GM18867 (cell line): ENCODE measurements at regions not wholly inside any gene's neighbourhood (a gene's known extent, or its start where the extent isn't known, plus 50 kb on each side); places are given as distances from the start of the nearest gene placed in this dataset.
A peak's percentile ranks its signal among the peaks of the same experiment; 100 is the strongest.
"Not testable (repeated sequence)": the region's sequence is repeated elsewhere in the genome, so short reads cannot be mapped to it uniquely, and the experiment has no call there.

ENCODE experiments used
- ATAC-seq: cut with Tn5 transposase; IDR thresholded peaks from one replicate; pipeline ENCODE4 v1.9.1; 2021; ENCODE audit warnings: mild to moderate bottlenecking, moderate library complexity; ENCODE audit not compliant: unreplicated experiment

GRCh38 chr6:115121513-115121912, 778.7 kb upstream of the HS3ST5 start:
- not testable (repeated sequence) for ATAC-seq

DNA sequence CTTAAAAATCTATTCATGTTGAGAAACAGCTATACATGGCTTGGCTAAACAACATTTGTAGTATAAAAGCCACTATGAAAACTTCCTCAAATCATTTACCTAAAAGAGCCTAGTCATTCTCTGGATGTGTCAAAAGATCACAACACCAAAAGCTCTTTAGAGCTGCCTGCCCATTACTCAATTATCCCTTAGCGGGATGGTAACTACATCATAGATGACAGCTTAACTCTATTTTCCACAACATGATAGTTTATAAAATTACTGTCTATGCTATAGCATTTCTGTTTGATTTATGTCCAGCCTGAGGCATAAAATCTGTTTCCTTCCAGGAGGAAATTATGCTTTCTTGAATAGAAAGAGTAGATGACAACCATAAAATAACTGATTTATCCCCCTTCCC, 777.6 kb upstream of the HS3ST5 start:
- no peak for ATAC-seq

DNA sequence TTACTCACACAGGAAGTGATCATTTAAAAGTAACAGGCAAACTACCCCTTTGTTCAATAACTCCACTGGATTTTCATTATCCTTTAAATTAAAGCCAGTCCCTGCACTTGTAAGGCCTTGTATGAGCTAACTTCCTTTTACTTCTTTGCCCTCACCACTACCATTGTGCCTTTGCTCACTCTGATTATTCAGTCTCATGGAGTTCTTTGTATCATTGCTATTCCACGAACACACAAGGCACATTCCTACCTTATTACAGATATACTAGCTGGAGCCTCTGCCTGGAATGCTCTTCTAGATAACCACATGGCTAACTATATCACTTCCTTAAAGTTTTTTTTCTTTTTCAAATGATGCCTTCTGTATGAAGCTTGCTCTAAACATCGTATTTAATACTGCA, 748.6 kb upstream of the HS3ST5 start:
- no peak for ATAC-seq

DNA sequence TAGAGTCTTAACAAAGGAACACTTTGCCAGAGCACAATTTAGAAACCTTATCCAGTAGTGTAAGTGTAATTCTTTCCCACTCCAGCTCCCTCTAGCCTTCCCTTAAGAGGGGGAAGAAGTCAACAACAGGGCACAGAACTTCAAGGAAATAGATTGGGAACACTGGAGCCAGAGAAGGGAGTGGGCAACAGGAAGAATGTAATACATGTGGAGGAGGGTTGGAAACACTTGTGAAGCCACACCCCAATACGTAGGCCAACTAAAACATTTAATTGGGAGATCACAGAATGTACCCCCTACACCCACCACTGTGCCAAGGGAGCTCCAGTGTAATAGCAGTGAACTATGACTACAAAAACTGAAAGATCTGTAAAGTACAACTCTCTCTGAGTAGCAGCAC, 735.7 kb upstream of the HS3ST5 start:
- ATAC-seq: no peak

- no peak for ATAC-seq
Observed at GRCh38 chr6:115071962-115072361, 729.1 kb upstream of the HS3ST5 start.

DNA sequence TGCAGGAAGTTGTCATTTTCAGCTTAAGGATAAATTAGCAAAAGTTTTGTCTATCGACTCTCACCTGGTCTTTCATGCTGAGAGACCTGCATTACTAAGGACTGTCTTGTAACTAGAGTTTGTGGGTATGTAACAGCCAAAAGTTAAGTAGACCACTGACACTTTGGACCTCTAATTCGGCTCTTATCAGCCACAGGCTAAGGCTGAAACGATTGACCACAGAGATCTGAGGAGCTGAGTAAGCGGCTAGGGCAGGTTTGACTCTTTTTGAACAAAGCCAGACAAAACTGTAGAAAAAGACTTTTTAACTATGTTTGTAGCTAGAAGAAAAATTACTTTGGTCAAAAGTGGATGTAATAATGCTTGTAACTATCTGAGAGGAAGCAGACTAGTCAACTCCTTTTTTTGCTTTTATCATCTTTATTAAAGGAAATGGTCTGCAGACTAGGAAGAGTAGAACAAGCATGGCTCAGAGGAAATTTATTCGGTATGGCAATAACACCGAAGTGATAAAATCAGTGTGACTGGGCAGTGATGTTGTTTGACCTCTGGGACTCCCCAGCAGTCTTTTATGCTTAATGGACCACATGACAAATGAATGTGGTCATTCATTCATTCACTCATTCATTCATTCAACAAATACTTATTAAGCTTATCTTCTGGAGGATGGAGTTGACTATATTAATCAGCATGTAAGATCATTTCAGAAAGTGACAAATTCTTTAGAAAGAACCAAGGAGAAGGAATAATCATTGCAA, 725.0 kb upstream of the HS3ST5 start:
- ATAC-seq: no peak

- ATAC-seq: no peak
Observed at GRCh38 chr6:115064680-115065079, 721.9 kb upstream of the HS3ST5 start.

DNA sequence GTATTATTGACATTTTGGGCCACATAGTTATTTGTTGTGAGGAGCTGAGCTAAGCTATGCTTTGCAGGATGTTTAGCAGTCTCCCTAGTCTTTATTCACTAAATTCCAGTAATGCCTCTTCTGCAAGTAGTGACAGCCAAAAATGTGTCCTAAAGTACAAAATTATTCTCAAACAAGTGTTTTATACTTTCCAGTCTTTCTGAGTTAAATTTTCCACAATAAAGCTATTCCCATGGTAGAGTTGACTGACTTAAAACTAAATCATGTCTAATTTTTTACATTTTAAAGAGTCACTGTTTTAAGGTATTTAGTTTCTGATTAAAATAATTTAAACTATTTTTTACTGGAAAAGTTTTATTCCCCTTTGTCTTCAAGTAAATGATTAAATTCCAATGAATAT, 717.8 kb upstream of the HS3ST5 start:
- ATAC-seq: no peak

GRCh38 chr6:115058414-115059211, 715.8 kb upstream of the HS3ST5 start:
- ATAC-seq: no peak

DNA sequence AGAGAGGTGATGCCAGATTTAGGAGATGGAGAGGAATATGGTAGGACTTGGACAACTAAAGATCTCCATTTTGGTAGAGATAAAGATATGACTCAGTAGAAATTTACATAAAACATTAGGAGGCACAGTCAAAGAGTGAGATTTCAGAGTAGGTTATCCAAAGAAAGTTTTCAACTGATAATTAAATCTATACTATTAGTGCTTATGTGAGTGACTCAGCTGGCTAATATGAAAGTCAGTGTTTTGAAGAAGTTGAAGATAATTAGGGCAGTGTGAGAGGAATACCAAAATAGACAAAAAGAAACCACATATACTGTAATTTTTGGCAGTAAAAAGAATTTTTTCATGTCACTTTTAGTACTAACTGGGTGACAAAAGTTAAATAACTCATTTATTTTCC, 712.8 kb upstream of the HS3ST5 start:
- ATAC-seq: no peak

GRCh38 chr6:115054242-115054641, 711.4 kb upstream of the HS3ST5 start:
- ATAC-seq: not testable (repeated sequence)

GRCh38 chr6:115053169-115053860, 710.5 kb upstream of the HS3ST5 start:
- ATAC-seq: no peak

DNA sequence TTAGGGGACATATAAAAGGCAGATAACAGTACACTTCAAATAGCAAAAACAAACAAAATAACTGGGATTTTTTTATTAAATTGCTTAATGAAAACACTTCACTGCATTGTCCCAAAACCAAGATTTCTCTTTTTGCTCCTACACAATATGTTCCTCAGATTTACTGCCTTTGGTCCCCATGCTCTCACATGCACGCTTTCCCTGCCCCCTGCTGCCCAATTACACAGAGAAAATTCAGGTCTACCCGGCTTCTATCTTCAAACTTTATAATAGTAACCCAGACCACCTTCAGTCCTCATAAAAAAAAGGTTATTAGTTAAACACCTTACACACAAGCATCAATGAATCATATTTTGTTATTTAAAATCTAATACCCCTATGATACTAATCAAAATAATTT, 673.8 kb upstream of the HS3ST5 start:
- ATAC-seq: no peak

- no peak for ATAC-seq
Observed at GRCh38 chr6:115004982-115005381, 662.2 kb upstream of the HS3ST5 start.

- ATAC-seq: no peak
Observed at GRCh38 chr6:115004204-115004603, 661.4 kb upstream of the HS3ST5 start.

- ATAC-seq: peak; percentile 38
Observed at GRCh38 chr6:115001731-115002350, 659.0 kb upstream of the HS3ST5 start.

- ATAC-seq: no peak
Observed at GRCh38 chr6:115000736-115001135, 657.9 kb upstream of the HS3ST5 start.

- ATAC-seq: no peak
Observed at GRCh38 chr6:114998492-114998891, 655.7 kb upstream of the HS3ST5 start.

GRCh38 chr6:114997813-114998292, 655.0 kb upstream of the HS3ST5 start:
- ATAC-seq: peak; percentile 82

GRCh38 chr6:114995526-114995925, 652.7 kb upstream of the HS3ST5 start:
- no peak for ATAC-seq
